ENCODE measurements at regions not wholly inside any gene's neighbourhood (a gene's known extent, or its start where the extent isn't known, plus 50 kb on each side); places are given as distances from the start of the nearest gene placed in this dataset.

- no peaks in the 10 kb centered on the region for H3K27me3 Mint-ChIP-seq (ENCODE audit: low read depth)
- CTCF ChIA-PET: interaction anchor here (0.6 kb wide), 1 partner anchor 1992 kb away, joined by 4 read pairs; no protein-coding TSS in a partner anchor
- H3K9me3 Mint-ChIP-seq: no peaks in the 10 kb centered on the region
- no peak for DNase-seq
- intact Hi-C loops (cut with micrococcal nuclease): no loop called here
- H3K4me3 Mint-ChIP-seq: no peak overlapping the region
- no peaks in the 10 kb centered on the region for H3K36me3 Mint-ChIP-seq (ENCODE audit: low read depth)
- no peaks in the 10 kb centered on the region for H3K4me1 Mint-ChIP-seq (ENCODE audit: low read depth)
- no peak overlapping the region for H3K27ac Mint-ChIP-seq
Measured at GRCh38 chrX:8232406-8232805, 61.3 kb upstream of the VCX2 start.

DNA sequence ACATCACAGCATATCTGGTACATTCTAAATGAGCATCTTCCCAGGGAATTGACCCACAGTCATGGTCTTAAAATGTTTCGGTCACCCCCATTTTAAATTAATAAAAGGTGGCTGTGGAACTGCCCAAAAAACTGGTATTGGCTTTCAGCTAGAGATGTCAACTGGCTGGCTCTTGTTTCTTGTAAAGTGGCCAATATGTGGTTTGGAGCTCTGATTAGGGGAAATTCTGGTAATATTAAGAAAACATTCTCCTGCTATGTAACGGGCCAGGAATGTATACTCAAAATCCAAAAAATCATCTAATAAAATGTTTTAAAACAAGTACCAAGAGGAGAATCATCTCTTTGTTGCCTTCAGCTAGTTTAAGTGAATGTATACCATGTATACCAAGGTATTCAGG is 62.0 kb upstream of the VCX2 start:
- no peaks in the 10 kb centered on the region for H3K4me1 Mint-ChIP-seq (ENCODE audit: low read depth)
- no peaks in the 10 kb centered on the region for H3K9me3 Mint-ChIP-seq
- H3K36me3 Mint-ChIP-seq (ENCODE audit: low read depth): no peaks in the 10 kb centered on the region
- no peak overlapping the region for H3K27ac Mint-ChIP-seq
- no peaks in the 10 kb centered on the region for H3K27me3 Mint-ChIP-seq (ENCODE audit: low read depth)
- DNase-seq: no peak
- intact Hi-C loops (cut with micrococcal nuclease): no loop called here
- CTCF ChIA-PET: no interaction called here
- no peak overlapping the region for H3K4me3 Mint-ChIP-seq

DNA sequence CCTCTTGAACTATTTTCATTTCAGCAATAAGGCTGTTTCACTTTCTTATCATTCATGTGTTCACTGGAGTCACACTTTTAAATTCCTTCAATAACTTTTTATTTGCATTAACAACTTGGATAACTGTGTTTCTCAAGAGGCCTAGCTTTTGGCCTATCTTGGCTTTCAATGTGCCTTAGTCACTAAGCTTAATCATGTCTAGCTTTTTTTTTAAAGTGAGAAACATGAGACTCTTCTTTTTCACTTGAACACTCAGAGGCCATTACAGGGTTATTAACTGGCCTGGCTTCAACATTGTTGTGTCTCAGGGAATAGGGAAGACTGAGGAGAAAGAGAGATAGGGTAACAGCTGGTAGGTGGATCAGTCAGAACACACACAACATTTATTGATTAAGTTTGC is 64.0 kb upstream of the VCX2 start:
- H3K9me3 Mint-ChIP-seq: no peaks in the 10 kb centered on the region
- CTCF ChIA-PET: interaction anchor here (0.8 kb wide), 1 partner anchor 47 kb away, joined by 3 read pairs; no protein-coding TSS in a partner anchor
- no peaks in the 10 kb centered on the region for H3K27me3 Mint-ChIP-seq (ENCODE audit: low read depth)
- no peaks in the 10 kb centered on the region for H3K4me1 Mint-ChIP-seq (ENCODE audit: low read depth)
- H3K36me3 Mint-ChIP-seq (ENCODE audit: low read depth): no peaks in the 10 kb centered on the region
- no peak for DNase-seq
- H3K27ac Mint-ChIP-seq: no peak overlapping the region
- intact Hi-C loops (cut with micrococcal nuclease): no loop called here
- H3K4me3 Mint-ChIP-seq: no peak overlapping the region

GRCh38 chrX:8237718-8238117 is 66.7 kb upstream of the VCX2 start:
- Mint-ChIP-seq H3K4me3 (no peak overlapping the region), H3K27me3 (ENCODE audit: low read depth) (no peaks in the 10 kb centered on the region), H3K36me3 (ENCODE audit: low read depth) (no peaks in the 10 kb centered on the region), H3K4me1 (ENCODE audit: low read depth) (no peaks in the 10 kb centered on the region), H3K9me3 (no peaks in the 10 kb centered on the region), H3K27ac (no peak overlapping the region)
- intact Hi-C loops (cut with micrococcal nuclease): no loop called here
- no peak for DNase-seq
- CTCF ChIA-PET: interaction anchor here (0.6 kb wide), 1 partner anchor 178 kb away, joined by 3 read pairs; no protein-coding TSS in a partner anchor

- H3K27ac Mint-ChIP-seq: no peak overlapping the region
Measured at GRCh38 chrX:8242431-8243020, 71.5 kb upstream of the VCX2 start.

GRCh38 chrX:8244301-8244700 is 73.2 kb upstream of the VCX2 start:
- Mint-ChIP-seq H3K36me3 (ENCODE audit: low read depth) (no peaks in the 10 kb centered on the region), H3K4me1 (ENCODE audit: low read depth) (no peaks in the 10 kb centered on the region), H3K27ac (no peak overlapping the region), H3K4me3 (no peak overlapping the region), H3K27me3 (ENCODE audit: low read depth) (no peaks in the 10 kb centered on the region), H3K9me3 (no peaks in the 10 kb centered on the region)
- no peak for DNase-seq
- CTCF ChIA-PET: no interaction called here
- intact Hi-C loops (cut with micrococcal nuclease): no loop called here

More at GRCh38 chrX:8242431-8243020, 71.5 kb upstream of the VCX2 start:
- no peaks in the 10 kb centered on the region for H3K36me3 Mint-ChIP-seq (ENCODE audit: low read depth)
- H3K9me3 Mint-ChIP-seq: no peaks in the 10 kb centered on the region
- no peaks in the 10 kb centered on the region for H3K27me3 Mint-ChIP-seq (ENCODE audit: low read depth)
- intact Hi-C loops (cut with micrococcal nuclease): no loop called here
- no peak for DNase-seq
- H3K4me3 Mint-ChIP-seq: no peak overlapping the region
- no peaks in the 10 kb centered on the region for H3K4me1 Mint-ChIP-seq (ENCODE audit: low read depth)
- CTCF ChIA-PET: no interaction called here

DNA sequence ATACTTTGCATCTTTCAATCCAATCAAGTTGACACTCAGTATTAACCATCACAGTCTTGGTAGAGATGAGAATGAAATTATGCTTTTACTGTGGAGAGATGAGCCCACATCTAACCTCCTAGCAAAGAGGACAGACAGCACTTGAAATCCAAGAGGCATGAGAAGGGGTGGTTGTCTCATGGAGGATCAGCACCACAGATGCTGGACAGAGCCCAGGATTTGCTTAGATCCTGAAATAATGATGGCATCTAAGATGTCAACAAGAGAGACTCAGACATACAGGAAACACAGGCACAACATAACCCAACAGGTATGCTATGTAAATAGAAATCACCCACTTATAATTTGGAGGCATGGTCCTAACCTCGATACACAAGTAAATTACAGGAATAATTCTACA is 74.3 kb upstream of the VCX2 start:
- H3K36me3 Mint-ChIP-seq (ENCODE audit: low read depth): no peaks in the 10 kb centered on the region
- no peaks in the 10 kb centered on the region for H3K27me3 Mint-ChIP-seq (ENCODE audit: low read depth)
- no peak overlapping the region for H3K4me3 Mint-ChIP-seq
- intact Hi-C loops (cut with micrococcal nuclease): no loop called here
- CTCF ChIA-PET: no interaction called here
- no peaks in the 10 kb centered on the region for H3K4me1 Mint-ChIP-seq (ENCODE audit: low read depth)
- H3K27ac Mint-ChIP-seq: no peak overlapping the region
- H3K9me3 Mint-ChIP-seq: no peaks in the 10 kb centered on the region
- no peak for DNase-seq

DNA sequence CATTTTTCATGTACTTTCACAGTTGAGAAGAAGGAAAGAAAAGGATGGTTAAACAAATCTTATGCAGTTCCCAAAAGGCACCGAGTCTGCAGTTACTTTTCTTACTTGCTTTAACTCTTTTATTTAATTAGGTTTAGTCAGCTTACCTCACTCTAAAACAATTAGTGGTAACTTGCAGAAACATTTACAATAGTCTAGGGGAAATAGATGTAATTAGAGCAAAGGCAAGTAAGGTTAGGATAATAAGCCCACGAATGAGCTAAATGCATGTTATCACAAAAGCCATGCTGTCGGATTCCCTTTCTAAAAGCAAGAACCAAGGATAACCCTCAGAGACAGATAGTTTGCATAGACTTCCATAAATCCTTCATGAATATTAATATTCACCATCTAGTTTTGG is 82.0 kb upstream of the VCX2 start:
- no peak for DNase-seq
- Mint-ChIP-seq H3K27ac (no peak overlapping the region), H3K36me3 (ENCODE audit: low read depth) (no peaks in the 10 kb centered on the region), H3K4me1 (ENCODE audit: low read depth) (no peaks in the 10 kb centered on the region), H3K4me3 (no peak overlapping the region), H3K9me3 (no peaks in the 10 kb centered on the region), H3K27me3 (ENCODE audit: low read depth) (no peaks in the 10 kb centered on the region)
- intact Hi-C loops (cut with micrococcal nuclease): no loop called here
- CTCF ChIA-PET: no interaction called here

DNA sequence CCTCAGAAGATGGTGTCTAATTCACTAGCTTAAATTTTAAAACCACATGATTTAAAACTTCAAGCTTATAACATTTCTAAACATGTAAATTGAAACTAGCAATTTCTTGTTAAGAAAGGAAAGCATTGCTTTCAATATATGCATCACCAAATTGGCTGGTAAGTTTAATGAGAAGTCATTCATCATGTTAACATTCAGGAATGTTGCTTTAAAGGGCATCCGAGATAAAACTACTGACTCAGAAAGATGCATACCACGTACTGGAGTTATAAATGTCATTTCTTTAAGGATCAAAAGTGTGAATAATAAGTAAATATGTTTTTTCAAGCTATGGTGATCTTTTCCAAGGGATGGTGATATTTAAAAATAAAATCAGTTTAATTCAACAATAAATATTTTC is 83.3 kb upstream of the VCX2 start:
- no peaks in the 10 kb centered on the region for H3K4me1 Mint-ChIP-seq (ENCODE audit: low read depth)
- H3K4me3 Mint-ChIP-seq: no peak overlapping the region
- no peak for DNase-seq
- H3K9me3 Mint-ChIP-seq: no peaks in the 10 kb centered on the region
- CTCF ChIA-PET: no interaction called here
- H3K36me3 Mint-ChIP-seq (ENCODE audit: low read depth): no peaks in the 10 kb centered on the region
- intact Hi-C loops (cut with micrococcal nuclease): no loop called here
- H3K27ac Mint-ChIP-seq: no peak overlapping the region
- H3K27me3 Mint-ChIP-seq (ENCODE audit: low read depth): no peaks in the 10 kb centered on the region

- no peaks in the 10 kb centered on the region for H3K36me3 Mint-ChIP-seq (ENCODE audit: low read depth)
- no peak overlapping the region for H3K4me3 Mint-ChIP-seq
- H3K27me3 Mint-ChIP-seq (ENCODE audit: low read depth): no peaks in the 10 kb centered on the region
- H3K27ac Mint-ChIP-seq: no peak overlapping the region
- intact Hi-C loops (cut with micrococcal nuclease): no loop called here
- DNase-seq: no peak
- peaks cover 15% of the 10 kb centered on the region for H3K9me3 Mint-ChIP-seq
- CTCF ChIA-PET: no interaction called here
- no peaks in the 10 kb centered on the region for H3K4me1 Mint-ChIP-seq (ENCODE audit: low read depth)
Measured at GRCh38 chrX:8272821-8273220, 101.8 kb upstream of the VCX2 start.

DNA sequence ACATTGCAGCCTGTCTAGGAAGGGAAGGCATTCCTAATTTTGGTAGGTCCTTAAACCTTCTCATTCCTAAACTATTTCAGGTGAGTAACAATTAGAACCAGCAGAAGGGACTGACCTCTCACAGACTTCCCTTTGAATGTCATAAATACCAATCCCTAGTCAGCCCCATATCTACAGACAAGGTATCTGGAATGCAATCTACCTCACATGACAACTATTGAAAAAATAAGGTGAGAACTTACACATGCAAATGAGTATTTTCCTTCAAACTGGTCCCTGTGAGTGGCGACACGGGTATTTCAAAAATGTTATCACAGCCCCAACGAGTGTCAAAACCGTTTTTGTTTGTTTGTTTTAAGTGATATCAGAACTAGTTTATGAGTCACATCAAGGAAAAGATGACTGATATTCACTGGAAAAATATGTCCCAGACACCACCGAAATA is 102.4 kb upstream of the VCX2 start:
- no peaks in the 10 kb centered on the region for H3K36me3 Mint-ChIP-seq (ENCODE audit: low read depth)
- no peak for DNase-seq
- H3K9me3 Mint-ChIP-seq: peaks cover 11% of the 10 kb centered on the region
- H3K4me3 Mint-ChIP-seq: no peak overlapping the region
- no peak overlapping the region for H3K27ac Mint-ChIP-seq
- intact Hi-C loops (cut with micrococcal nuclease): no loop called here
- no peaks in the 10 kb centered on the region for H3K4me1 Mint-ChIP-seq (ENCODE audit: low read depth)
- H3K27me3 Mint-ChIP-seq (ENCODE audit: low read depth): no peaks in the 10 kb centered on the region
- CTCF ChIA-PET: no interaction called here

DNA sequence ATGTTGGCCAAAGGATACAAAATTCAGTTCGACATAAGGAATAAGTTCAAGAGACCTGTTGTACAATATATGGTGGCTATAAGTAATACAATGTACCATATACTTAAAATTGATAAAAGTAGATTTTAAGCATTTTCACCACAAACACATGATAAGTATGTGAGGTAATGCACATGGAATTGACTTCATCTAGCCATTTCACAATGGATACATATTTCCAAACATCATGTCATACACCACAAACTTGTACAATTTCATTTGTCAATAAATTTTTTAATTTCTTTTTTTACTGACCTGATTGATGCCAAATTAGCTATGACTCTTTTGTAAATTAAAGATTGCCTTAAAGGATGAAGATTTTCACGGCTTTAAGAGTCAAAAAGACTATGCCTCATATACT is 103.1 kb upstream of the VCX2 start:
- H3K4me3 Mint-ChIP-seq: no peak overlapping the region
- H3K27me3 Mint-ChIP-seq (ENCODE audit: low read depth): no peaks in the 10 kb centered on the region
- CTCF ChIA-PET: no interaction called here
- no peak overlapping the region for H3K27ac Mint-ChIP-seq
- H3K4me1 Mint-ChIP-seq (ENCODE audit: low read depth): no peaks in the 10 kb centered on the region
- H3K36me3 Mint-ChIP-seq (ENCODE audit: low read depth): no peaks in the 10 kb centered on the region
- peaks cover 10% of the 10 kb centered on the region for H3K9me3 Mint-ChIP-seq
- intact Hi-C loops (cut with micrococcal nuclease): no loop called here
- DNase-seq: no peak

GRCh38 chrX:8278557-8278956 is 107.5 kb upstream of the VCX2 start:
- Mint-ChIP-seq H3K4me3 (no peak overlapping the region), H3K9me3 (peaks cover 10% of the 10 kb centered on the region), H3K36me3 (ENCODE audit: low read depth) (no peaks in the 10 kb centered on the region), H3K4me1 (ENCODE audit: low read depth) (no peaks in the 10 kb centered on the region), H3K27me3 (ENCODE audit: low read depth) (no peaks in the 10 kb centered on the region), H3K27ac (no peak overlapping the region)
- intact Hi-C loops (cut with micrococcal nuclease): no loop called here
- CTCF ChIA-PET: no interaction called here
- DNase-seq: no peak

- CTCF ChIA-PET: no interaction called here
- intact Hi-C loops (cut with micrococcal nuclease): no loop called here
- H3K27me3 Mint-ChIP-seq (ENCODE audit: low read depth): no peaks in the 10 kb centered on the region
- no peak for DNase-seq
- H3K27ac Mint-ChIP-seq: no peak overlapping the region
- no peaks in the 10 kb centered on the region for H3K4me1 Mint-ChIP-seq (ENCODE audit: low read depth)
- H3K4me3 Mint-ChIP-seq: no peak overlapping the region
- no peaks in the 10 kb centered on the region for H3K36me3 Mint-ChIP-seq (ENCODE audit: low read depth)
- peaks cover 10% of the 10 kb centered on the region for H3K9me3 Mint-ChIP-seq
Measured at GRCh38 chrX:8279323-8279722, 108.3 kb upstream of the VCX2 start.

Measured in activated naive CD4-positive, alpha-beta T cell treated with anti-CD3 and anti-CD28 coated beads for 36 hours (primary cell).